ENCODE measurements at regions not wholly inside any gene's neighbourhood (a gene's known extent, or its start where the extent isn't known, plus 50 kb on each side); places are given as distances from the start of the nearest gene placed in this dataset.

DNA sequence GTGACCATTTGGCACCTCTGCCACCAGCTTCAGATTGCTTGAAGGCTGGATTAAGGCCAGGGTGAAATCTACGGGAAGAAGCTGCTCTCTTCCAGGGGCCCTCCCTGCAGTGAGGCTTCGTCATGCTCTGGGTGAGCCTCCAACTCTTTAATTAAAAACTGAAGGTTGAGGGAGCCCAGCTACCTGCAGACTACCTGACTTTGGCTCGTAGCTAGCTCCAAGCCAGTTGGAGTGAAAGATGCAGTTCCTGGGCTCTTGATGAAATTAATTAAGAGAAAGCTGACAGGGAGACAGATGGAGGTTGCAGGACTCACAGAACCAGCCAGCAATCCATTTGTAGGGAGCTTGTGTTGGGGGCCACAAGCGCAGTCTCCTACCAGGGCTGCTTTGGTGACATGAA lies 168.5 kb upstream of the SFSWAP start:
- Histone ChIP-seq H3K27me3 (ENCODE audit: control insufficient read depth, insufficient read depth, low read length) (no peaks in the 10 kb centered on the region), H3K4me3 (ENCODE audit: low read depth, low read length) (no peak overlapping the region), H3K36me3 (ENCODE audit: control insufficient read depth, insufficient read depth, low read length) (no peaks in the 10 kb centered on the region)
- DNase-seq (ENCODE audit: low read depth), result no peak
- TF ChIP-seq, protein P1, sequence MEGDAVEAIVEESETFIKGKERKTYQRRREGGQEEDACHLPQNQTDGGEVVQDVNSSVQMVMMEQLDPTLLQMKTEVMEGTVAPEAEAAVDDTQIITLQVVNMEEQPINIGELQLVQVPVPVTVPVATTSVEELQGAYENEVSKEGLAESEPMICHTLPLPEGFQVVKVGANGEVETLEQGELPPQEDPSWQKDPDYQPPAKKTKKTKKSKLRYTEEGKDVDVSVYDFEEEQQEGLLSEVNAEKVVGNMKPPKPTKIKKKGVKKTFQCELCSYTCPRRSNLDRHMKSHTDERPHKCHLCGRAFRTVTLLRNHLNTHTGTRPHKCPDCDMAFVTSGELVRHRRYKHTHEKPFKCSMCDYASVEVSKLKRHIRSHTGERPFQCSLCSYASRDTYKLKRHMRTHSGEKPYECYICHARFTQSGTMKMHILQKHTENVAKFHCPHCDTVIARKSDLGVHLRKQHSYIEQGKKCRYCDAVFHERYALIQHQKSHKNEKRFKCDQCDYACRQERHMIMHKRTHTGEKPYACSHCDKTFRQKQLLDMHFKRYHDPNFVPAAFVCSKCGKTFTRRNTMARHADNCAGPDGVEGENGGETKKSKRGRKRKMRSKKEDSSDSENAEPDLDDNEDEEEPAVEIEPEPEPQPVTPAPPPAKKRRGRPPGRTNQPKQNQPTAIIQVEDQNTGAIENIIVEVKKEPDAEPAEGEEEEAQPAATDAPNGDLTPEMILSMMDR (IDR thresholded peaks at IDR 0.05; ENCODE audit: insufficient read depth, low read depth, low read length), result no peak
- CTCF ChIA-PET, result no interaction called here
- POLR2A ChIA-PET, result no interaction called here

DNA sequence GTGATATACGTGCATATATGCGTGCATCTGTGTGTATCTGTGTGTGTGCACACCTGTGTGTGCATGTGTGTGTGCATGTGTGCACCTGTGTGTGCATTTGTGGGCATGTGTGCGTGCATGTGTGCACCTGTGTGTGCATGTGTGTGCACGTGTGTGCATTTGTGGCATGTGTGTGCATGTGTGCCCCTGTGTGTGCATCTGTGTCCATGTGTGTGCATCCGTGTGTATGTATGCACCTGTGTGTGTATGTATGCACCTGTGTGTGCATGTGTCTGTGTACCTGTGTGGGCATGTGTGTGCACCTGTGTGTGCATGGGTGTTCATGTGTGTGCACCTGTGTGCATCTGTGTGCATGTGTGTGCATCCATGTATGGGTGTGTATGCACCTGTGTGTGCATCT lies 167.8 kb upstream of the SFSWAP start:
- POLR2A ChIA-PET, result no interaction called here
- Histone ChIP-seq H3K4me3 (ENCODE audit: low read depth, low read length) (no peak overlapping the region), H3K36me3 (ENCODE audit: control insufficient read depth, insufficient read depth, low read length) (no peaks in the 10 kb centered on the region), H3K27me3 (ENCODE audit: control insufficient read depth, insufficient read depth, low read length) (no peaks in the 10 kb centered on the region)
- CTCF ChIA-PET, result no interaction called here
- no peak for DNase-seq (ENCODE audit: low read depth)
- TF ChIP-seq, protein P1 (IDR thresholded peaks at IDR 0.05; ENCODE audit: insufficient read depth, low read depth, low read length), result no peak

DNA sequence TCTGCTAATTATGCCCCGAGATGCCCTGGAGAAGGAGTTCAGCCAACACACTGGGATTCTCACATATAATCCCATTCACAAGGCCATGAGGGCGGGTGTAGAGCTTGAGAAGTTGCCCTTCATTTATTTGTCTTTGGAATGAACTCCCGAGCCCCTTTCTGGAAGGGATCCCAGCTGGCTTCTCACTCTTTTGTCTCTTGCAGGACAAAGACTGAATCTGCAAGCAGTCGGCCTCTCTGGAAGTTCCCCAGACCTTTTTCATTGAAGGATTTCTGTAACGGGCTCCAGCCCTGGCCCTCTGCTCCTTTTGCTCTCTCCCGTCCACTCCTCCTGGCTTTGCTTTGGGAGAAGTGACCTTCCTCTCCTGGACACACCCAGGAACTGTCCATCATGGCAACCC lies 163.3 kb upstream of the SFSWAP start:
- ChIA-PET POLR2A (no interaction called here), CTCF (no interaction called here)
- H3K36me3 ChIP-seq (ENCODE audit: control insufficient read depth, insufficient read depth, low read length), result no peaks in the 10 kb centered on the region
- no peaks in the 10 kb centered on the region for H3K27me3 ChIP-seq (ENCODE audit: control insufficient read depth, insufficient read depth, low read length)
- TF ChIP-seq, protein P1 (IDR thresholded peaks at IDR 0.05; ENCODE audit: insufficient read depth, low read depth, low read length), result no peak
- DNase-seq (ENCODE audit: low read depth), result no peak
- no peak overlapping the region for H3K4me3 ChIP-seq (ENCODE audit: low read depth, low read length)

DNA sequence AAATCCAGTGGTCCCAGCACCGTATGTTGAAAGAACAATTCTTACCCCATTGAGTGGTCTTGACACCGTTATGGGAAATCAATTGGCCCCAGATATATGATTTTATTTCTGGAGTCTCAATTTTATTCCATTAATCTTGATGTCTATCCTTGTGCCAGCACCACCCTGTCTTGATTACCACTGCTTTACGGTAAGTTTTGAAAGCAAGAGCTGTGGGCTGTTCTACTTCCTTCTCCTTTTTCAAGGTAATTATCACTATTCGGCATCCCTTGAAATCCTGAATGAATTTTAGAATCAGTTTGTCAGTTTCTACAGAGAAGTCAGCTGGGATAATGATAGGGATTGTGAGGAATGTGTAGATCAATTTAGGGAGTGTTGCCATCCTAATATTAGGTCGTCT lies 160.8 kb upstream of the SFSWAP start:
- TF ChIP-seq, protein P1 (IDR thresholded peaks at IDR 0.05; ENCODE audit: insufficient read depth, low read depth, low read length), result no peak
- Histone ChIP-seq H3K36me3 (ENCODE audit: control insufficient read depth, insufficient read depth, low read length) (no peaks in the 10 kb centered on the region), H3K4me3 (ENCODE audit: low read depth, low read length) (no peak overlapping the region), H3K27me3 (ENCODE audit: control insufficient read depth, insufficient read depth, low read length) (no peaks in the 10 kb centered on the region)
- DNase-seq (ENCODE audit: low read depth), result no peak
- CTCF ChIA-PET, result no interaction called here
- POLR2A ChIA-PET, result no interaction called here

DNA sequence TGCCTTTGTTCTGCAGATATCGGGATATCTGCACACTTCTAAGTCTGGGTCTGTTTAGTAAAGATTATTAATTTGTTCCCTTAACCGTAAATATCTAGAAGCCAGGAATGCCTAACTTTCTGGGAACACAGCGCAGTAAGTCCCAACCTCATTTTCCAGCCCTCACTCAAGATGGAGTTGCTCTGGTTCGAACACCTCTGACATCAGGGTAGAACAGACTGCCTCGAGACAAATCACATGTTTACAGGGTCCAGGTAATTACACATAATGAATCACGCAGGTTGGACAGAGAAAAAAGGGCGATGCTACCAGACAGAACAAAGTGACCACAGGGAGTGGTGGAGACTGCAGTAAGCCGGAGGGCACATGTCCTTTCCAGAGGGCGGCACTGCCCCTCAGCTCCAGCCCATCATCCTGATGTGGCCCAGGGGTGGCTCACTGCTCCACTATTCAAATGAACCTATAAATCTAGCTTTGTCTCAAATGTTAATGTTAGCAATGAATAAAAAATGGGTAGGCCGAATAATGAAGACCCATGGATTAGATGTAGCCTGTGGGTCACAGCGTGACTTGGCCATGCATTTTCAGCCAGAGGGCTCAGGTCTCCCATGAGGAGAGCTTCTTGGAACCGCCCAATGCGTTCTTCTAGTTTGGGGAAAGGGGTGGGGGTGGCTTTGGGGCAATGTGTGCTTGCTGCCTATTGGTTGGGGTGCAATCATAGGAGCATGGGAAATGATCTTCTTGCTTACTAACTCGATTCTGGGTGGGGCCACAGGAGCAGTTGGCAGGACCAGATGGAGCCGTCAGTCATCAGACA lies 159.0 kb upstream of the SFSWAP start:
- ChIA-PET CTCF (no interaction called here), POLR2A (no interaction called here)
- Histone ChIP-seq H3K36me3 (ENCODE audit: control insufficient read depth, insufficient read depth, low read length) (no peaks in the 10 kb centered on the region), H3K4me3 (ENCODE audit: low read depth, low read length) (no peak overlapping the region), H3K27me3 (ENCODE audit: control insufficient read depth, insufficient read depth, low read length) (no peaks in the 10 kb centered on the region)
- TF ChIP-seq, protein P1 (IDR thresholded peaks at IDR 0.05; ENCODE audit: insufficient read depth, low read depth, low read length), result no peak
- DNase-seq (ENCODE audit: low read depth), result no peak
